ENCODE measurements at regions not wholly inside any gene's neighbourhood (a gene's known extent, or its start where the extent isn't known, plus 50 kb on each side); places are given as distances from the start of the nearest gene placed in this dataset.

DNA sequence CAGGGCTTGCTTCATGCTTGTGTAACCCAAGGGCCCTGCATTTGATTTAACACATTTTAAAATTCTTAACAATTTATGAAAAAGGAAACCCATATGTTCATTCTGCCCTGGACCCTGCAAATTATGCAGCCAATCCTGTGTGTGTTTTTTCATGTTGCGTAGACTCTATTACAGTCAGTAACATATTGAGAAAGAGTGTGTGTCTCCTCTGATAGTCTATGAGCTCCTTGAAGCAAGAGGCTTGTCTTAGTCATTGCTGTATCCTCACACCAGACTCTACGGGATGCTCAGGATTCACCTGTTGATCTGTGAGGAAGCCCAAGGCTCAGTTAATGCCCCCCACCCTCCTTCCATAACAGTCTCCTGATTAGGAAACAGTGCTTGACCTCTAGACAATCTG lies 177.3 kb upstream of the DMAC1 start:
- H3K4me1 ChIP-seq (ENCODE audit: control insufficient read depth, extremely low read depth, insufficient read depth, low read length): no peaks in the 10 kb centered on the region
- ChIA-PET POLR2A (no interaction called here), CTCF (no interaction called here)
- no peaks in the 10 kb centered on the region for H3K9me3 ChIP-seq (replicated peaks; ENCODE audit: control insufficient read depth, insufficient read depth, low read length)
- no TSS peak for BruUV-seq (replicated peaks)
- H3K4me3 ChIP-seq (replicated peaks in 1 of 3; ENCODE audit: insufficient read depth in 1 of 3, low read depth in 1 of 3, low read length in 3 of 3): no peak overlapping the region
- TF ChIP-seq, protein P1, sequence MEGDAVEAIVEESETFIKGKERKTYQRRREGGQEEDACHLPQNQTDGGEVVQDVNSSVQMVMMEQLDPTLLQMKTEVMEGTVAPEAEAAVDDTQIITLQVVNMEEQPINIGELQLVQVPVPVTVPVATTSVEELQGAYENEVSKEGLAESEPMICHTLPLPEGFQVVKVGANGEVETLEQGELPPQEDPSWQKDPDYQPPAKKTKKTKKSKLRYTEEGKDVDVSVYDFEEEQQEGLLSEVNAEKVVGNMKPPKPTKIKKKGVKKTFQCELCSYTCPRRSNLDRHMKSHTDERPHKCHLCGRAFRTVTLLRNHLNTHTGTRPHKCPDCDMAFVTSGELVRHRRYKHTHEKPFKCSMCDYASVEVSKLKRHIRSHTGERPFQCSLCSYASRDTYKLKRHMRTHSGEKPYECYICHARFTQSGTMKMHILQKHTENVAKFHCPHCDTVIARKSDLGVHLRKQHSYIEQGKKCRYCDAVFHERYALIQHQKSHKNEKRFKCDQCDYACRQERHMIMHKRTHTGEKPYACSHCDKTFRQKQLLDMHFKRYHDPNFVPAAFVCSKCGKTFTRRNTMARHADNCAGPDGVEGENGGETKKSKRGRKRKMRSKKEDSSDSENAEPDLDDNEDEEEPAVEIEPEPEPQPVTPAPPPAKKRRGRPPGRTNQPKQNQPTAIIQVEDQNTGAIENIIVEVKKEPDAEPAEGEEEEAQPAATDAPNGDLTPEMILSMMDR (IDR thresholded peaks at IDR 0.05; ENCODE audit: extremely low read depth in 1 of 2, insufficient read depth in 1 of 2, low read depth in 1 of 2, low read length in 2 of 2): no peak
- TF ChIP-seq GATA2 (IDR thresholded peaks at IDR 0.05; ENCODE audit: insufficient read depth, insufficient read length, low read depth, low read length) (no peak), JUN (IDR thresholded peaks at IDR 0.05; ENCODE audit: borderline replicate concordance, insufficient read depth, insufficient read length, low read depth) (no peak), FOS (IDR thresholded peaks at IDR 0.05; ENCODE audit: borderline replicate concordance, insufficient read depth, low read length) (no peak), POLR2AphosphoS5 (IDR thresholded peaks at IDR 0.05; ENCODE audit: insufficient read depth, low read depth, low read length) (no peak), MYC (IDR thresholded peaks at IDR 0.05; ENCODE audit: low read depth, low read length) (no peak), MAX (IDR thresholded peaks at IDR 0.05; ENCODE audit: insufficient read depth, insufficient read length) (no peak), POLR2A (IDR thresholded peaks at IDR 0.05; ENCODE audit: low read depth, low read length) (no peak), EZH2 (IDR thresholded peaks at IDR 0.05; ENCODE audit: borderline replicate concordance, low read depth, low read length, severe bottlenecking) (no peak)
- no peaks in the 10 kb centered on the region for H3K36me3 ChIP-seq (ENCODE audit: control insufficient read depth in 2 of 2, extremely low read depth in 1 of 2, insufficient read depth in 2 of 2, low read length in 2 of 2)
- no peak overlapping the region for H3K9ac ChIP-seq (replicated peaks; ENCODE audit: extremely low read depth, insufficient read depth, low read length)
- dilution Hi-C loops (cut with MboI; ENCODE audit: extremely low pct_ligation_motif_present, low sequenced_read_pairs) (no loop called here), intact Hi-C loops (cut with micrococcal nuclease) (no loop called here)
- no peaks in the 10 kb centered on the region for H3K79me2 ChIP-seq (ENCODE audit: control insufficient read depth, insufficient read depth, low read length)
- no peak overlapping the region for H2AFZ ChIP-seq (ENCODE audit: low read depth, low read length)
- no peak overlapping the region for H3K4me2 ChIP-seq (ENCODE audit: insufficient read depth, low read length)
- FAIRE-seq: no peak
- DNase-seq (ENCODE audit: low read depth, low spot score): no peak
- no peak overlapping the region for H3K27ac ChIP-seq (ENCODE audit: insufficient read depth, low read depth, low read length)
- H4K20me1 ChIP-seq (replicated peaks; ENCODE audit: control insufficient read depth, extremely low read depth, insufficient read depth, low read length): no peaks in the 10 kb centered on the region
- no peaks in the 10 kb centered on the region for H3K27me3 ChIP-seq (ENCODE audit: control insufficient read depth in 2 of 2, insufficient read depth in 2 of 2, low read length in 2 of 2)
- H3K9me1 ChIP-seq (replicated peaks; ENCODE audit: control insufficient read depth, extremely low read depth, insufficient read depth, low read length): no peaks in the 10 kb centered on the region

Data from endothelial cell of umbilical vein (primary cell).